ENCODE measurements at regions not wholly inside any gene's neighbourhood (a gene's known extent, or its start where the extent isn't known, plus 50 kb on each side); places are given as distances from the start of the nearest gene placed in this dataset.

DNA sequence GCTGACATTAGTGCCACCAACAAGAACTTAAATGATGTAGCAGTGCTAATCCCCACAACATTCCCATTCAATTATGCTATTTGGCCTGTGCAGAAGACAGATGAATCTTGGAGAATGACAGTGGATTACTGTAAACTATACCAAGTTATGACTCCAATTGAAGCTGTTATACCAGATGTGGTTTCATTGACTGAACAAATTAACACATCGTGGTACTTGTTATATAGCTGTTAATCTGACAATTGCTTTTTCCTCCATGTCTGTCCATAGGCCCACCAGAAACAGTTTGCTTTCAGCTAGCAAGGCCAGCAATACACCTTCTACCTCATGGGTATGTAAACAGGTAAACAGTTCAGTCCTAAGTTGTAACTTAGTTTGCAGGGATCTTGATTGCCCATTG is 101.1 kb downstream of the S1PR1 start:
- Histone ChIP-seq H3K23me2 (ENCODE audit: low read depth, low read length) (no peaks in the 10 kb centered on the region), H3K4me3 (ENCODE audit: extremely low read depth in 1 of 4, insufficient read depth in 2 of 4, low read depth in 3 of 4, low read length in 4 of 4) (no peak overlapping the region), H3K14ac (ENCODE audit: insufficient read length) (no peak overlapping the region), H3K23ac (ENCODE audit: insufficient read length) (no peak overlapping the region), H2BK120ac (replicated peaks; ENCODE audit: low read depth, low read length) (no peak overlapping the region), H4K8ac (ENCODE audit: extremely low read depth, insufficient read depth, low read length) (no peak overlapping the region), H3K9ac (replicated peaks in 1 of 4; ENCODE audit: extremely low read depth in 1 of 4, low read depth in 3 of 4, low read length in 3 of 4) (no peak overlapping the region), H2AFZ (ENCODE audit: low read length) (no peak overlapping the region), H3K79me2 (ENCODE audit: control insufficient read depth in 1 of 2, insufficient read depth in 2 of 2, low read length in 2 of 2) (no peaks in the 10 kb centered on the region), H3K36me3 (ENCODE audit: control insufficient read depth in 2 of 4, insufficient read depth in 4 of 4, low read length in 3 of 4) (no peaks in the 10 kb centered on the region), H2BK12ac (ENCODE audit: low read depth, low read length) (no peak overlapping the region), H3K9me3 (ENCODE audit: insufficient read depth in 2 of 2, low read depth in 1 of 2, low read length in 1 of 2) (no peaks in the 10 kb centered on the region), H3K79me1 (ENCODE audit: low read depth, low read length) (no peaks in the 10 kb centered on the region), H3K27me3 (replicated peaks in 1 of 4; ENCODE audit: control insufficient read depth in 3 of 4, extremely low read depth in 1 of 4, insufficient read depth in 3 of 4, low read length in 3 of 4) (no peaks in the 10 kb centered on the region), H2BK20ac (ENCODE audit: low read length) (no peak overlapping the region), H4K20me1 (replicated peaks in 1 of 2; ENCODE audit: control insufficient read depth in 1 of 2, insufficient read depth in 2 of 2, low read length in 2 of 2) (no peaks in the 10 kb centered on the region), H3K4ac (replicated peaks; ENCODE audit: insufficient read length, low read depth, low read length) (no peak overlapping the region), H3K27ac (ENCODE audit: low read depth, low read length) (no peak overlapping the region), H4K91ac (replicated peaks; ENCODE audit: insufficient read length, low read length) (no peak overlapping the region), H2BK5ac (ENCODE audit: low read depth, low read length) (no peak overlapping the region), H3K4me1 (replicated peaks in 1 of 4; ENCODE audit: control insufficient read depth in 3 of 4, insufficient read depth in 4 of 4, low read length in 3 of 4) (no peaks in the 10 kb centered on the region), H3K18ac (ENCODE audit: extremely low read depth, low read length) (no peak overlapping the region), H2BK15ac (ENCODE audit: low read length) (no peak overlapping the region), H3K4me2 (ENCODE audit: insufficient read depth in 1 of 2, low read depth in 2 of 2, low read length in 2 of 2) (no peak overlapping the region), H3K56ac (replicated peaks; ENCODE audit: insufficient read length, low read depth, low read length) (no peak overlapping the region), H4K5ac (ENCODE audit: insufficient read length, low read depth, low read length) (no peak overlapping the region), H2AK5ac (ENCODE audit: low read depth, low read length) (no peak overlapping the region)
- 83% methylated on average over 1 of the region's 1 CpG; no CpG with 5 or more reads in 1 of the 2 experiments for WGBS, 2 experiments (ENCODE audit: extremely low coverage in 1 of 2, insufficient coverage in 1 of 2, insufficient read length in 1 of 2, insufficient replicate concordance in 2 of 2, low coverage in 1 of 2, low lambda C conversion rate in 2 of 2, missing lambda C conversion rate in 1 of 2)
- ChIA-PET POLR2A (ENCODE audit: partially characterized antibody) (no interaction called here), CTCF (ENCODE audit: partially characterized antibody) (interaction anchor here (0.8 to 4.7 kb wide), 6 partner anchors 9 to 169 kb away, joined by 3 to 23 read pairs (median 4); no protein-coding TSS in a partner anchor)
- no peak for FAIRE-seq
- DNase-seq (ENCODE audit: low read depth in 1 of 2, low spot score in 2 of 2) = no peak
- TF ChIP-seq, protein P1, sequence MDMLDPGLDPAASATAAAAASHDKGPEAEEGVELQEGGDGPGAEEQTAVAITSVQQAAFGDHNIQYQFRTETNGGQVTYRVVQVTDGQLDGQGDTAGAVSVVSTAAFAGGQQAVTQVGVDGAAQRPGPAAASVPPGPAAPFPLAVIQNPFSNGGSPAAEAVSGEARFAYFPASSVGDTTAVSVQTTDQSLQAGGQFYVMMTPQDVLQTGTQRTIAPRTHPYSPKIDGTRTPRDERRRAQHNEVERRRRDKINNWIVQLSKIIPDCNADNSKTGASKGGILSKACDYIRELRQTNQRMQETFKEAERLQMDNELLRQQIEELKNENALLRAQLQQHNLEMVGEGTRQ (IDR thresholded peaks at IDR 0.05; ENCODE audit: low read length) = no peak
- TF ChIP-seq CTBP2 (IDR thresholded peaks at IDR 0.05; ENCODE audit: borderline replicate concordance, insufficient read depth, insufficient read length, low read length) (no peak), TAF7 (optimal IDR thresholded peaks at IDR 0.05; ENCODE audit: borderline replicate concordance, low read depth, low read length) (no peak), NRF1 (IDR thresholded peaks at IDR 0.05; ENCODE audit: low read depth, low read length) (no peak), RFX5 (IDR thresholded peaks at IDR 0.05; ENCODE audit: borderline replicate concordance, low read depth, low read length) (no peak), KDM4A (IDR thresholded peaks at IDR 0.05; ENCODE audit: low read depth, low read length, severe bottlenecking) (no peak), CBX8 (IDR thresholded peaks at IDR 0.05; ENCODE audit: borderline replicate concordance, low read depth, low read length) (no peak), BCL11A (IDR thresholded peaks at IDR 0.05; ENCODE audit: low read depth in 2 of 2, low read length in 2 of 2) (no peak), SAP30 (IDR thresholded peaks at IDR 0.05; ENCODE audit: insufficient read depth, insufficient replicate concordance, low read length) (no peak)
- TF ChIP-seq, protein P2, sequence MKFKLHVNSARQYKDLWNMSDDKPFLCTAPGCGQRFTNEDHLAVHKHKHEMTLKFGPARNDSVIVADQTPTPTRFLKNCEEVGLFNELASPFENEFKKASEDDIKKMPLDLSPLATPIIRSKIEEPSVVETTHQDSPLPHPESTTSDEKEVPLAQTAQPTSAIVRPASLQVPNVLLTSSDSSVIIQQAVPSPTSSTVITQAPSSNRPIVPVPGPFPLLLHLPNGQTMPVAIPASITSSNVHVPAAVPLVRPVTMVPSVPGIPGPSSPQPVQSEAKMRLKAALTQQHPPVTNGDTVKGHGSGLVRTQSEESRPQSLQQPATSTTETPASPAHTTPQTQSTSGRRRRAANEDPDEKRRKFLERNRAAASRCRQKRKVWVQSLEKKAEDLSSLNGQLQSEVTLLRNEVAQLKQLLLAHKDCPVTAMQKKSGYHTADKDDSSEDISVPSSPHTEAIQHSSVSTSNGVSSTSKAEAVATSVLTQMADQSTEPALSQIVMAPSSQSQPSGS (IDR thresholded peaks at IDR 0.05; ENCODE audit: low read length) = no peak
